NB4 (cell line): ENCODE measurements at regions not wholly inside any gene's neighbourhood (a gene's known extent, or its start where the extent isn't known, plus 50 kb on each side); places are given as distances from the start of the nearest gene placed in this dataset.

Experiments
- DNase-seq: peaks from one replicate; pipeline ENCODE4 v3.0.0; 2010; ENCODE audit warnings: low read depth
- H3K4me3 ChIP-seq: one replicate; pipeline ENCODE4 v1.5.1; 2011; ENCODE audit warnings: mild to moderate bottlenecking, low read depth, low read length, moderate library complexity
- CTCF ChIP-seq: IDR thresholded peaks from one replicate; pipeline ENCODE4 v1.5.1; 2012; ENCODE audit warnings: low read depth, low read length
- MYC ChIP-seq: IDR thresholded peaks from 2 replicates; pipeline ENCODE4 v1.6.1; 2011; ENCODE audit warnings: low read depth, low read length
- POLR2A ChIP-seq: IDR thresholded peaks from 2 replicates; pipeline ENCODE4 v1.6.1; 2011; ENCODE audit warnings: mild to moderate bottlenecking; ENCODE audit not compliant: insufficient read length; ENCODE audit errors: extremely low read depth
- TF ChIP-seq, protein P1 (sequence below): IDR thresholded peaks from 2 replicates; pipeline ENCODE4 v1.6.1; 2011; ENCODE audit warnings: low read depth, low read length

GRCh38 chr3:154690413-154690812 lies 260.4 kb upstream of the GPR149 start:
- TF ChIP-seq POLR2A: no peak
- TF ChIP-seq MYC: no peak
- TF ChIP-seq, protein P1, sequence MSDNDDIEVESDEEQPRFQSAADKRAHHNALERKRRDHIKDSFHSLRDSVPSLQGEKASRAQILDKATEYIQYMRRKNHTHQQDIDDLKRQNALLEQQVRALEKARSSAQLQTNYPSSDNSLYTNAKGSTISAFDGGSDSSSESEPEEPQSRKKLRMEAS: no peak
- no peak for TF ChIP-seq CTCF
- no peak overlapping the region for H3K4me3 ChIP-seq
- DNase-seq: no peak

- TF ChIP-seq POLR2A: no peak
- no peak for DNase-seq
- no peak overlapping the region for H3K4me3 ChIP-seq
Measured at GRCh38 chr3:154684440-154684839, 254.4 kb upstream of the GPR149 start.

GRCh38 chr3:154684021-154684420 lies 254.0 kb upstream of the GPR149 start:
- no peak overlapping the region for H3K4me3 ChIP-seq
- TF ChIP-seq, protein P1: no peak
- no peak for TF ChIP-seq MYC
- peak; percentile 18 for DNase-seq

DNA sequence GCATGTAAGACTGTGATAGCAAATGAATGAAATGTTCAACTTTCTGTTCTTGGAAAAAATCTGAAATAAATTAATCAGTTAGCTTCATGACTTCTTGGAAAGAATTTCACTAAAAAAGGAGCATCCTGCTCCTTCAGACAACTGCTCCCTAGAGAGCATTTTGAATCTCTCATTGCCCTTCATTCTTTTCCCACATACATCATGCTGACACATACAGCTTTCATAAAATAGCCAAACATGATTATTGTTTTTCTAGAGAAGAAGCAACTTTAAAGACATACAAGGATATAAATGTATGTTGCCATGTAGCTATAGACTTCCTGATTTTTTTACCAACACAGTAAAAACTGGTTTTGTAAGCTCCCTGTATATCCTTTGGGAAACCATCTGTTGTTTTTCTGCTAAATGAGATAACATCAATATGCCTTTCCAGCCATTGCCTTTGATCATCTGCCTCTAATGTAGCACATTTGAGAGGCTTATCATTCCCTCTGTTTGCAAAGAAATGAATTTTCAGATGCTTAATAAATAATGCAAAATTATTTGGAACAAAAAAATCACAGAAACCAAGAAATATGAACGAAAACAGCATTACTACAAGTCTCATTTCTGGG lies 248.2 kb upstream of the GPR149 start:
- no peak for TF ChIP-seq MYC
- TF ChIP-seq, protein P1: no peak
- TF ChIP-seq POLR2A: no peak
- no peak for TF ChIP-seq CTCF
- no peak overlapping the region for H3K4me3 ChIP-seq
- DNase-seq: no peak

DNA sequence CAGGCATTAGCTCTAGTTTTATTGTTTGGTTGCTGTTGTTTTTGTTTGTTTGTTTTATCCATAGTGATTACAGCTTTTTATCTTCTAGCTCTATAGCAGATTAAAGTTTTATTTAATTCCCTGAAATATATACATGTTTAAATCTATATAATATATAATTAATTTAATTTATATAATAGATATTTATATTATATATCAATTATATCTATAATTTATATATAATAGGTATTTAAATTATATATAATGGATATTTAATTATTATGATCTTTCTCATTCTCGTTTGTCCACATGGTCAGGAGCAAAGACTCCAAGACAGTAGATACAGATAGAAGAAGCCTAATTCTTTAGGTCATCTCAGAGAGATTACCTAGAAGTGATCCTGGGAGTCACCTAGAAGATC lies 238.8 kb upstream of the GPR149 start:
- TF ChIP-seq, protein P1: no peak
- no peak for DNase-seq

DNA sequence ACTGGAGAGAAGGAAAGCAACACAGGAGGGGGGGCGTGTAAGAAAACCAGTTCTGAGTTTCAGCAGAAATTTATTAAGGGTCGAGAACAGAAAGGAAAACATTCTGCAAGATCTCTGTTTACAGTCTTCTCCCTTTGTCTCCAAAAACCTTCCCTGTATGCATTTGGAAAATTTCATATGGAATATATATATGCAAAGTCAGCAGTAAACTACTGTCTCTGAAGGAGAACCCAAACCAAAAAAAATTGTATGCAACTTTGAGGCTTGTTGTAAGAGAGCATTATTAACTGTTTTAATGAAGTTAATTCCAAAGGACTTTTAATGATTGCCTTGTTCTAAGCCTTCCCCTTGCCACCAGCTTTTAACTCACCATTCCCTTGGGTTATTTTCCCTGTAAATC lies 238.2 kb upstream of the GPR149 start:
- no peak overlapping the region for H3K4me3 ChIP-seq

More for the DNA sequence above, 238.8 kb upstream of the GPR149 start:
- no peak overlapping the region for H3K4me3 ChIP-seq

GRCh38 chr3:154666542-154666941 lies 236.6 kb upstream of the GPR149 start:
- no peak for DNase-seq
- H3K4me3 ChIP-seq: no peak overlapping the region
- TF ChIP-seq POLR2A (no peak), CTCF (no peak), MYC (no peak)
- TF ChIP-seq, protein P1: no peak

More for the DNA sequence above, 238.2 kb upstream of the GPR149 start:
- DNase-seq: no peak
- TF ChIP-seq, protein P1: no peak
- no peak for TF ChIP-seq MYC
- TF ChIP-seq CTCF: no peak
- TF ChIP-seq POLR2A: no peak
